Esophagus muscularis mucosa (tissue), 4 donors: ENCODE measurements at regions not wholly inside any gene's neighbourhood (a gene's known extent, or its start where the extent isn't known, plus 50 kb on each side); places are given as distances from the start of the nearest gene placed in this dataset.

Experiments
- DNase-seq: peaks from one replicate; pipeline ENCODE4 v3.0.0-alpha.2; 2017; ENCODE audit errors: extremely low spot score
- H3K27ac ChIP-seq, 4 donors: fragments of 200-600 bp; sonication (generic); replicated peaks in 1 of 4; 1 replicate in 3 of 4; 2 replicates in 1 of 4; pipeline ENCODE4 v1.5.1; 2016 to 2019; ENCODE audit warnings: mild to moderate bottlenecking in 1 of 4
- H3K27me3 ChIP-seq, 4 donors: fragments of 200-600 bp; sonication (generic); one replicate each; pipeline versions ENCODE4 v1.5.1 to v1.6.0; 2016 to 2019
- H3K36me3 ChIP-seq, 4 donors: fragments of 200-600 bp; sonication (generic); one replicate each; pipeline ENCODE4 v1.5.1; 2016 to 2019
- H3K4me1 ChIP-seq, 4 donors: fragments of 200-600 bp; sonication (generic); one replicate each; pipeline ENCODE4 v1.5.1; 2016 to 2019
- H3K4me3 ChIP-seq, 4 donors: fragments of 200-600 bp; sonication (generic); 1 replicate in 2 of 4; 2 replicates in 2 of 4; pipeline ENCODE4 v1.5.1; 2016 to 2019; ENCODE audit warnings: mild to moderate bottlenecking in 4 of 4, moderate library complexity in 1 of 4
- H3K9me3 ChIP-seq, 4 donors: fragments of 200-600 bp; sonication (generic); 1 replicate in 3 of 4; 2 replicates in 1 of 4; pipeline ENCODE4 v1.5.1; 2016 to 2019
- CTCF ChIP-seq, 3 experiments: fragments of 200-600 bp in 2 of 3; fragments of 450-650 bp in 1 of 3; sonication (generic) in 2 of 3; IDR thresholded peaks; one replicate each; pipeline ENCODE4 v1.5.1; 2017 to 2019; ENCODE audit warnings: antibody characterized with exemption in 3 of 3, mild to moderate bottlenecking in 2 of 3, moderate library complexity in 1 of 3
- EP300 ChIP-seq: sonication (generic); formaldehyde crosslinking; IDR thresholded peaks from one replicate; pipeline ENCODE4 v1.6.1; 2017; ENCODE audit warnings: antibody characterized with exemption
- POLR2A ChIP-seq: fragments of 450-650 bp; IDR thresholded peaks from one replicate; pipeline ENCODE4 v1.6.1; 2017; ENCODE audit warnings: antibody characterized with exemption, moderate library complexity, mild to moderate bottlenecking, low read depth
- POLR2AphosphoS5 ChIP-seq, 2 donors: sonication (generic); formaldehyde crosslinking; IDR thresholded peaks; one replicate each; pipeline ENCODE4 v1.6.1; 2017; ENCODE audit warnings: antibody characterized with exemption in 2 of 2
- WGBS: methylation state at CpG from one replicate; pipeline ENCODE4 v1.1.5; 2018; 5-methylcytosine and 5-hydroxymethylcytosine counted together
- intact Hi-C: fragments of 100-400 bp; cut with DNase I; formaldehyde crosslinking; loops from one replicate; pipeline ENCODE4 v1.15.1; 2023

GRCh38 chr1:48109390-48110013, 112.3 kb upstream of the TRABD2B start:
- no peak for DNase-seq
- WGBS = 20% methylated on average over 6 of the region's 6 CpGs
- intact Hi-C loops = loop anchor here (1.0 to 5.0 kb wide), 2 partner anchors 93 to 388 kb away; no protein-coding TSS in a partner anchor
- H3K4me1 ChIP-seq = peaks cover 0 to 6% (median 2%) of the 10 kb centered on the region in 4 donors
- H3K4me3 ChIP-seq = no peak overlapping the region
- no peaks in the 10 kb centered on the region for H3K9me3 ChIP-seq
- no peaks in the 10 kb centered on the region for H3K36me3 ChIP-seq
- H3K27ac ChIP-seq = no peak overlapping the region
- TF ChIP-seq POLR2AphosphoS5 (IDR thresholded peaks at IDR 0.05) (no peak), POLR2A (no peak), EP300 (no peak), CTCF (IDR thresholded peaks at IDR 0.05) (peak; percentile 76 to 95 (median 81))
- no peaks in the 10 kb centered on the region for H3K27me3 ChIP-seq

- TF ChIP-seq EP300 (no peak), POLR2AphosphoS5 (IDR thresholded peaks at IDR 0.05) (no peak), POLR2A (no peak), CTCF (IDR thresholded peaks at IDR 0.05) (no peak)
- Histone ChIP-seq H3K4me3 (no peak overlapping the region), H3K9me3 (no peaks in the 10 kb centered on the region), H3K27me3 (no peaks in the 10 kb centered on the region), H3K36me3 (no peaks in the 10 kb centered on the region), H3K27ac (no peak overlapping the region), H3K4me1 (peaks cover 0 to 6% (median 2%) of the 10 kb centered on the region in 4 donors)
- no peak for DNase-seq
- intact Hi-C loops = loop anchor here (5.0 kb wide), 1 partner anchor 390 kb away; no protein-coding TSS in a partner anchor
- WGBS = 81% methylated on average over 3 of the region's 3 CpGs
Measured at GRCh38 chr1:48107516-48107915, 110.3 kb upstream of the TRABD2B start.

GRCh38 chr1:48106049-48106448, 108.9 kb upstream of the TRABD2B start:
- no peaks in the 10 kb centered on the region for H3K27me3 ChIP-seq

GRCh38 chr1:48105165-48105564, 108.0 kb upstream of the TRABD2B start:
- intact Hi-C loops = loop anchor here (5.0 kb wide), 1 partner anchor 392 kb away; no protein-coding TSS in a partner anchor
- 61% methylated on average over 3 of the region's 3 CpGs for WGBS

More at GRCh38 chr1:48106049-48106448, 108.9 kb upstream of the TRABD2B start:
- TF ChIP-seq EP300 (no peak), POLR2A (no peak), POLR2AphosphoS5 (IDR thresholded peaks at IDR 0.05) (no peak), CTCF (IDR thresholded peaks at IDR 0.05) (no peak)
- Histone ChIP-seq H3K27ac (no peak overlapping the region), H3K4me3 (no peak overlapping the region), H3K4me1 (peaks cover 0 to 6% (median 2%) of the 10 kb centered on the region in 4 donors), H3K9me3 (no peaks in the 10 kb centered on the region), H3K36me3 (no peaks in the 10 kb centered on the region)
- no peak for DNase-seq
- intact Hi-C loops = loop anchor here (5.0 kb wide), 1 partner anchor 391 kb away; no protein-coding TSS in a partner anchor
- WGBS = 97% methylated on average over 2 of the region's 2 CpGs

More at GRCh38 chr1:48105165-48105564, 108.0 kb upstream of the TRABD2B start:
- Histone ChIP-seq H3K27ac (no peak overlapping the region), H3K4me3 (no peak overlapping the region), H3K36me3 (no peaks in the 10 kb centered on the region), H3K27me3 (no peaks in the 10 kb centered on the region), H3K9me3 (no peaks in the 10 kb centered on the region), H3K4me1 (peaks cover 0 to 6% (median 2%) of the 10 kb centered on the region in 4 donors)
- no peak for DNase-seq
- TF ChIP-seq CTCF (IDR thresholded peaks at IDR 0.05) (peak in 1 of 3 experiments; percentile 17), POLR2A (no peak)
